ENCODE measurements at regions not wholly inside any gene's neighbourhood (a gene's known extent, or its start where the extent isn't known, plus 50 kb on each side); places are given as distances from the start of the nearest gene placed in this dataset.

DNA sequence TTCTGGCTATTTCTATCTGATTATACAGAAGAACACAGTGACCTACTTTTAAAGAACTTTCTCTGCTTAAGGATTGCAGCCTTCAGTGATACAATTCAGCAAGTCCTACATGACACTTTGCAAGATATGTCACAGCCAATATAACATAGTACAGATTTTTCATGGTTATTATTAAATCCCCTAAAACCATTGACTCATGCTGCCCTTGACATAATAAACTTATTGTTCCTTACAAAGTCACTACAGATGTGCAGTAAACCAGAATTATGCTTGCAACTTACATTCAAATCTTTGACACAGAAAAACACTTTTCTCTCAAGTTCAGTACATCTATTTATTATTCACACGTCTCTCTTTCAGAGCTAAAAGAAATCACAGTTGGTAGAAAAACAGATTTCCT, 1136.3 kb upstream of the ACO1 start:
- POLR2A ChIA-PET (ENCODE audit: unreplicated experiment) = no interaction called here
- Histone ChIP-seq H3K79me2 (ENCODE audit: low read depth) (no peaks in the 10 kb centered on the region), H3K4me3 (no peak overlapping the region), H3K4me2 (no peak overlapping the region), H3K9me3 (ENCODE audit: insufficient read depth, low read depth) (no peaks in the 10 kb centered on the region), H3K9me2 (ENCODE audit: insufficient read depth) (no peaks in the 10 kb centered on the region), H3K4me1 (replicated peaks; ENCODE audit: insufficient read depth) (no peaks in the 10 kb centered on the region), H3K36me3 (ENCODE audit: low read depth) (no peaks in the 10 kb centered on the region), H4K20me1 (ENCODE audit: insufficient read depth) (no peaks in the 10 kb centered on the region), H3K27me3 (ENCODE audit: insufficient read depth, low read depth) (no peaks in the 10 kb centered on the region), H2AFZ (no peak overlapping the region), H3K27ac (no peak overlapping the region), H3F3A (ENCODE audit: insufficient read depth, low read depth) (no peaks in the 10 kb centered on the region)
- no peak for DNase-seq
- BruUV-seq (replicated peaks) = no TSS peak
- TF ChIP-seq EZH2 (IDR thresholded peaks at IDR 0.05; ENCODE audit: low read depth) = no peak
- TF ChIP-seq, protein P1, sequence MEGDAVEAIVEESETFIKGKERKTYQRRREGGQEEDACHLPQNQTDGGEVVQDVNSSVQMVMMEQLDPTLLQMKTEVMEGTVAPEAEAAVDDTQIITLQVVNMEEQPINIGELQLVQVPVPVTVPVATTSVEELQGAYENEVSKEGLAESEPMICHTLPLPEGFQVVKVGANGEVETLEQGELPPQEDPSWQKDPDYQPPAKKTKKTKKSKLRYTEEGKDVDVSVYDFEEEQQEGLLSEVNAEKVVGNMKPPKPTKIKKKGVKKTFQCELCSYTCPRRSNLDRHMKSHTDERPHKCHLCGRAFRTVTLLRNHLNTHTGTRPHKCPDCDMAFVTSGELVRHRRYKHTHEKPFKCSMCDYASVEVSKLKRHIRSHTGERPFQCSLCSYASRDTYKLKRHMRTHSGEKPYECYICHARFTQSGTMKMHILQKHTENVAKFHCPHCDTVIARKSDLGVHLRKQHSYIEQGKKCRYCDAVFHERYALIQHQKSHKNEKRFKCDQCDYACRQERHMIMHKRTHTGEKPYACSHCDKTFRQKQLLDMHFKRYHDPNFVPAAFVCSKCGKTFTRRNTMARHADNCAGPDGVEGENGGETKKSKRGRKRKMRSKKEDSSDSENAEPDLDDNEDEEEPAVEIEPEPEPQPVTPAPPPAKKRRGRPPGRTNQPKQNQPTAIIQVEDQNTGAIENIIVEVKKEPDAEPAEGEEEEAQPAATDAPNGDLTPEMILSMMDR (conservative IDR thresholded peaks at IDR 0.05) = no peak
- intact Hi-C loops (cut with micrococcal nuclease; ENCODE audit: unreplicated experiment) = no loop called here
- CTCF ChIA-PET = no interaction called here

DNA sequence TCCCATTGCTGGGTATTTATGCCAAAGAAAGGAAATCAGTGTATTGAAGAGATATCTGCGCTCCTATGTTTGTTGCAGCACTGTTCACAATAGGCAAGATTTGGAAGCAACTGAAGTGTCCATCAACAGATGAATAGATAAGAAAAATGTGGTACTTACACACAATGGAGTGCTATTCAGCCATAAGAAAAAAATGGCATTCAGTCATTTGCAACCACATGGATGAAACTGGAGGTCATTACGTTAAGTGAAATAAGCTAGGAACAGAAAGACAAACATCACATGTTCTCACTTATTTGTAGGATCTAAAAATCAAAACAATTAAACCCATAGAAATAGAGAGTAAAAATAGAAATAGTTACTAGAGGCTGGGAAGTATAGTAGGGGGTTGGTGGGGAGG, 1133.1 kb upstream of the ACO1 start:
- Histone ChIP-seq H3K4me3 (no peak overlapping the region), H3K27ac (no peak overlapping the region), H3K4me2 (no peak overlapping the region), H3K79me2 (ENCODE audit: low read depth) (no peaks in the 10 kb centered on the region), H3K27me3 (ENCODE audit: insufficient read depth, low read depth) (no peaks in the 10 kb centered on the region), H4K20me1 (ENCODE audit: insufficient read depth) (no peaks in the 10 kb centered on the region), H3K4me1 (replicated peaks; ENCODE audit: insufficient read depth) (no peaks in the 10 kb centered on the region), H3K9me3 (ENCODE audit: insufficient read depth, low read depth) (no peaks in the 10 kb centered on the region), H3K9me2 (ENCODE audit: insufficient read depth) (no peaks in the 10 kb centered on the region), H3F3A (ENCODE audit: insufficient read depth, low read depth) (no peaks in the 10 kb centered on the region), H2AFZ (no peak overlapping the region), H3K36me3 (ENCODE audit: low read depth) (no peaks in the 10 kb centered on the region)
- DNase-seq = no peak
- no peak for TF ChIP-seq EZH2 (IDR thresholded peaks at IDR 0.05; ENCODE audit: low read depth)
- BruUV-seq (replicated peaks) = no TSS peak
- ChIA-PET CTCF (no interaction called here), POLR2A (ENCODE audit: unreplicated experiment) (interaction anchor here (0.6 to 0.9 kb wide), 2 partner anchors 247 to 1925 kb away, joined by 3 to 7 read pairs; no protein-coding TSS in a partner anchor)
- intact Hi-C loops (cut with micrococcal nuclease; ENCODE audit: unreplicated experiment) = no loop called here

DNA sequence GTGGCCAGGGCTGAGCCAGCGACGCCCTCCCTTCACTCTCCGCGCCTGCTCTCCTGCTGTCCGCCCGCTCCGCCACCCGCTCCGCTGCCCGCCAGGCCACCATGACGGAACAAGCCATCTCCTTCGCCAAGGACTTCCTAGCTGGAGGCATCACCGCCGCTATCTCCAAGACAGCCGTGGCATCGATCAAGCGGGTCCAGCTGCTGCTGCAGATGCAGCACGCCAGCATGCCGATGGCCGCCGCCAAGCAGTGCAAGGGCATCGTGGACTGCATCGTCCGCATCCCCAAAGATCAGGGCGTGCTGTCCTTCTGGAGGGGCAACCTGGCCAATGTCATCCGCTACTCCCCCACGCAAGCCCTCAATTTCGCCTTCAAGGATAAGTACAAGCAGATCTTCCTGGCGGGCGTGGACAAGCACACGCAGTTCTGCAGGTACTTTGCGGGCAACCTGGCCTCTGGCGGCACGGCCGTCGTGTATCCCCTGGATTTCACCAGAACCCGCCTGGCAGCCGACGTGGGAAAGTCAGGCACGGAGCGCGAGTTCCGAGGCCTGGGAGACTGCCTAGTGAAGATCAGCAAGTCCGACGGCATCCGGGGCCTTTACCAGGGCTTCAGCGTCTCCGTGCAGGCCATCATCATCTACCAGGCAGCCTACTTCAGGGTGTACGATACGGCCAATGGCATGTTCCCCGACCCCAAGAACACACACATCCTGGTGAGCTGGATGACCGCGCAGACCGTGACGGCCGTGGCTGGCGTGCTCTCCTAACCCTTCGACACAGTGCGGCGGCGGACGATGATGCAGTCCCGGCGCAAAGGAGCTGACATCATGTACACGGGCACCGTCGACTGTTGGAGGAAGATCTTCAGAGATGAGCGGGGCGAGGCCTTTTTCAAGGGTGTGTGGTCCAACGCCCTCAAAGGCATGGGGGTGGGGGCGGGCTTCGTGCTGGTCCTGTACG, 1130.4 kb upstream of the ACO1 start:
- no peaks in the 10 kb centered on the region for H3K79me2 ChIP-seq (ENCODE audit: low read depth)
- H2AFZ ChIP-seq = no peak overlapping the region
- TF ChIP-seq, protein P1 (conservative IDR thresholded peaks at IDR 0.05) = no peak
- no peak for TF ChIP-seq EZH2 (IDR thresholded peaks at IDR 0.05; ENCODE audit: low read depth)
- H3F3A ChIP-seq (ENCODE audit: insufficient read depth, low read depth) = no peaks in the 10 kb centered on the region
- H3K9me2 ChIP-seq (ENCODE audit: insufficient read depth) = no peaks in the 10 kb centered on the region
- DNase-seq = no peak
- no peaks in the 10 kb centered on the region for H4K20me1 ChIP-seq (ENCODE audit: insufficient read depth)
- ChIA-PET CTCF (no interaction called here), POLR2A (ENCODE audit: unreplicated experiment) (no interaction called here)
- H3K36me3 ChIP-seq (ENCODE audit: low read depth) = no peaks in the 10 kb centered on the region
- no peak overlapping the region for H3K27ac ChIP-seq
- no peaks in the 10 kb centered on the region for H3K27me3 ChIP-seq (ENCODE audit: insufficient read depth, low read depth)
- no peak overlapping the region for H3K4me2 ChIP-seq
- no peaks in the 10 kb centered on the region for H3K9me3 ChIP-seq (ENCODE audit: insufficient read depth, low read depth)
- H3K4me3 ChIP-seq = no peak overlapping the region
- no TSS peak for BruUV-seq (replicated peaks)
- intact Hi-C loops (cut with micrococcal nuclease; ENCODE audit: unreplicated experiment) = no loop called here
- no peaks in the 10 kb centered on the region for H3K4me1 ChIP-seq (replicated peaks; ENCODE audit: insufficient read depth)

All from PC-9 (cell line).